ENCODE measurements at regions not wholly inside any gene's neighbourhood (a gene's known extent, or its start where the extent isn't known, plus 50 kb on each side); places are given as distances from the start of the nearest gene placed in this dataset.

GRCh38 chr3:182503401-182503800 is 289.9 kb upstream of the ATP11B start:
- TF ChIP-seq, protein P1, sequence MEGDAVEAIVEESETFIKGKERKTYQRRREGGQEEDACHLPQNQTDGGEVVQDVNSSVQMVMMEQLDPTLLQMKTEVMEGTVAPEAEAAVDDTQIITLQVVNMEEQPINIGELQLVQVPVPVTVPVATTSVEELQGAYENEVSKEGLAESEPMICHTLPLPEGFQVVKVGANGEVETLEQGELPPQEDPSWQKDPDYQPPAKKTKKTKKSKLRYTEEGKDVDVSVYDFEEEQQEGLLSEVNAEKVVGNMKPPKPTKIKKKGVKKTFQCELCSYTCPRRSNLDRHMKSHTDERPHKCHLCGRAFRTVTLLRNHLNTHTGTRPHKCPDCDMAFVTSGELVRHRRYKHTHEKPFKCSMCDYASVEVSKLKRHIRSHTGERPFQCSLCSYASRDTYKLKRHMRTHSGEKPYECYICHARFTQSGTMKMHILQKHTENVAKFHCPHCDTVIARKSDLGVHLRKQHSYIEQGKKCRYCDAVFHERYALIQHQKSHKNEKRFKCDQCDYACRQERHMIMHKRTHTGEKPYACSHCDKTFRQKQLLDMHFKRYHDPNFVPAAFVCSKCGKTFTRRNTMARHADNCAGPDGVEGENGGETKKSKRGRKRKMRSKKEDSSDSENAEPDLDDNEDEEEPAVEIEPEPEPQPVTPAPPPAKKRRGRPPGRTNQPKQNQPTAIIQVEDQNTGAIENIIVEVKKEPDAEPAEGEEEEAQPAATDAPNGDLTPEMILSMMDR (IDR thresholded peaks at IDR 0.05; ENCODE audit: low read depth, low read length, poor library complexity, severe bottlenecking): no peak
- TF ChIP-seq EZH2phosphoT487 (IDR thresholded peaks at IDR 0.05; ENCODE audit: borderline replicate concordance, low read length): no peak
